GM12878 (cell line): ENCODE measurements at regions not wholly inside any gene's neighbourhood (a gene's known extent, or its start where the extent isn't known, plus 50 kb on each side); places are given as distances from the start of the nearest gene placed in this dataset.

Source experiments
- ATAC-seq: fragments of 200-7000 bp; cut with Tn5 transposase; 3 replicates; pipeline ENCODE4 v1.9.1; 2020; ENCODE audit warnings: mild to moderate bottlenecking, moderate library complexity
- BruUV-seq: library from RNA; stranded (reverse); fragments of 400-500 nt; replicated peaks from 2 replicates; lab custom pipeline; 2021; lab: Mats Ljungman, UMichigan
- CTCF ChIA-PET: fragments of 300-600 bp; sonication (Branson Sonifier 250); formaldehyde crosslinking; extraction: SDS; loops from one replicate; lab custom pipeline; 2021; ENCODE audit warnings: inconsistent platforms; lab: Yijun Ruan, JAX
- POLR2A ChIA-PET: fragments of 350-600 bp; formaldehyde crosslinking; extraction: SDS; loops from one replicate; lab custom pipeline; 2021; ENCODE audit warnings: inconsistent platforms; lab: Charles Lee
- RAD21 ChIA-PET: fragments of 300-600 bp; sonication (Branson Sonifier 250); formaldehyde crosslinking; loops from one replicate; lab custom pipeline; 2023; ENCODE audit warnings: antibody characterized with exemption; ENCODE audit not compliant: unreplicated experiment; lab: Charles Lee
- SMC1A ChIA-PET: fragments of 300-600 bp; sonication (Branson Sonifier 250); formaldehyde crosslinking; loops from one replicate; lab custom pipeline; 2023; ENCODE audit not compliant: unreplicated experiment, uncharacterized antibody; lab: Charles Lee
- DNase-seq: peaks from one replicate; pipeline ENCODE4 v3.0.0-alpha.2; 2011; ENCODE audit warnings: low read depth, low spot score
- FAIRE-seq: peaks from 3 replicates; lab custom pipeline; 2011; peaks lifted over from hg19 to GRCh38; lab: Jason Lieb, UNC
- H2AFZ ChIP-seq: 2 replicates; pipeline ENCODE4 v1.6.0; 2011; ENCODE audit warnings: low read depth, low read length, control low read depth; ENCODE audit not compliant: control insufficient read depth
- H3K27ac ChIP-seq: 2 replicates; pipeline ENCODE4 v1.5.1; 2011; ENCODE audit warnings: control low read depth; ENCODE audit not compliant: control insufficient read depth, insufficient read depth
- H3K27me3 ChIP-seq, 2 experiments: replicated peaks in 1 of 2; 2 replicates each; pipeline versions ENCODE4 v1.6.0 to v1.6.1; 2011; ENCODE audit warnings: low read length in 1 of 2; ENCODE audit not compliant: control insufficient read depth in 2 of 2, insufficient read depth in 2 of 2
- H3K36me3 ChIP-seq, 2 experiments: 2 replicates each; pipeline ENCODE4 v1.5.1; 2011; ENCODE audit warnings: low read length in 1 of 2; ENCODE audit not compliant: control insufficient read depth in 2 of 2, insufficient read depth in 2 of 2
- H3K4me1 ChIP-seq: 2 replicates; pipeline ENCODE4 v1.6.1; 2011; ENCODE audit warnings: mild to moderate bottlenecking, low read length, moderate library complexity, mixed read lengths; ENCODE audit not compliant: control insufficient read depth, insufficient read depth
- H3K4me2 ChIP-seq: 2 replicates; pipeline ENCODE4 v1.6.0; 2011; ENCODE audit warnings: control low read depth; ENCODE audit not compliant: control insufficient read depth, insufficient read depth
- H3K4me3 ChIP-seq: fragments of 200-600 bp; sonication (generic); 2 replicates; pipeline ENCODE4 v1.5.1; 2016
- H3K79me2 ChIP-seq: 2 replicates; pipeline ENCODE4 v1.6.0; 2011; ENCODE audit warnings: low read length; ENCODE audit not compliant: control insufficient read depth, insufficient read depth
- H3K9ac ChIP-seq: 2 replicates; pipeline ENCODE4 v1.8.0; 2011; ENCODE audit warnings: low read length, control low read depth, mixed read lengths; ENCODE audit not compliant: control insufficient read depth, insufficient read depth
- H3K9me3 ChIP-seq: replicated peaks from 3 replicates; pipeline ENCODE4 v1.5.1; 2011; ENCODE audit warnings: mild to moderate bottlenecking, low read length; ENCODE audit not compliant: control insufficient read depth, insufficient read depth
- H4K20me1 ChIP-seq: 2 replicates; pipeline ENCODE4 v1.6.0; 2011; ENCODE audit not compliant: control insufficient read depth, insufficient read depth
- ATF7 ChIP-seq: fragments of 450-650 bp; IDR thresholded peaks from 2 replicates; pipeline ENCODE4 v1.6.1; 2016; ENCODE audit warnings: low read depth, mild to moderate bottlenecking
- CTCF ChIP-seq, 3 experiments: IDR thresholded peaks in 2 of 3; conservative IDR thresholded peaks in 1 of 3; 2 replicates each; pipeline ENCODE4 v1.5.1; 2011; ENCODE audit warnings: low read depth in 3 of 3, low read length in 3 of 3, mild to moderate bottlenecking in 3 of 3, control low read depth in 2 of 3, moderate library complexity in 2 of 3, inconsistent platforms in 1 of 3, mixed read lengths in 1 of 3; ENCODE audit not compliant: control insufficient read depth in 2 of 3, insufficient read depth in 1 of 3; ENCODE audit errors: extremely low read depth in 1 of 3
- GATAD2B ChIP-seq: fragments of 450-650 bp; conservative IDR thresholded peaks from 2 replicates; pipeline ENCODE4 v1.6.1; 2017; ENCODE audit warnings: low read depth, mild to moderate bottlenecking, moderate library complexity
- MYC ChIP-seq: IDR thresholded peaks from 2 replicates; pipeline ENCODE4 v1.6.1; 2011; ENCODE audit warnings: mild to moderate bottlenecking, low read length, moderate library complexity, inconsistent platforms; ENCODE audit not compliant: insufficient read depth, insufficient replicate concordance, insufficient read length, severe bottlenecking
- PBX3 ChIP-seq: IDR thresholded peaks from 2 replicates; pipeline ENCODE4 v1.6.1; 2011; ENCODE audit warnings: mild to moderate bottlenecking, low read depth, low read length, moderate library complexity; ENCODE audit not compliant: insufficient replicate concordance
- PKNOX1 ChIP-seq: fragments of 450-650 bp; IDR thresholded peaks from 2 replicates; pipeline ENCODE4 v1.6.1; 2016; ENCODE audit warnings: mild to moderate bottlenecking
- RAD21 ChIP-seq: IDR thresholded peaks from 2 replicates; pipeline ENCODE4 v1.6.1; 2011; ENCODE audit warnings: mild to moderate bottlenecking, low read depth, low read length, moderate library complexity; ENCODE audit not compliant: insufficient read depth
- SIN3A ChIP-seq: IDR thresholded peaks from 2 replicates; pipeline ENCODE4 v1.6.1; 2012; ENCODE audit warnings: low read depth, low read length, improper control_type of control experiment
- SMC3 ChIP-seq: IDR thresholded peaks from 2 replicates; pipeline ENCODE4 v1.6.1; 2011; ENCODE audit warnings: low read length, improper control_type of control experiment, borderline replicate concordance
- WGBS: methylation state at CpG from one replicate; pipeline ENCODE4 v1.1.6; 2016; ENCODE audit warnings: low lambda C conversion rate; ENCODE audit not compliant: insufficient replicate concordance, insufficient coverage; ENCODE audit errors: missing lambda C conversion rate; 5-methylcytosine and 5-hydroxymethylcytosine counted together
- in situ Hi-C: fragments of 300-500 bp; cut with MboI; formaldehyde crosslinking; loops from 9 replicates; pipeline ENCODE4 v1.14.3; 2018; ENCODE audit warnings: mixed read lengths
- intact Hi-C: fragments of 100-400 bp; cut with micrococcal nuclease; formaldehyde crosslinking; loops from one replicate; pipeline ENCODE4 v1.14.2; 2022; ENCODE audit not compliant: unreplicated experiment

GRCh38 chr7:98755138-98755898 is 114.5 kb downstream of the TMEM130 start:
- intact Hi-C loops, result loop anchor here (2.0 kb wide), 1 partner anchor 85 kb away; no protein-coding TSS in a partner anchor
- H3K9ac ChIP-seq, result no peak overlapping the region
- H3K36me3 ChIP-seq, result no peaks in the 10 kb centered on the region
- no peak overlapping the region for H2AFZ ChIP-seq
- no peak overlapping the region for H3K27ac ChIP-seq
- H3K27me3 ChIP-seq, result no peaks in the 10 kb centered on the region
- BruUV-seq, result no TSS peak
- H4K20me1 ChIP-seq, result no peaks in the 10 kb centered on the region
- no peak overlapping the region for H3K4me3 ChIP-seq
- DNase-seq (no peak), ATAC-seq (peak; percentile 76), FAIRE-seq (no peak)
- peak; percentile 78 for TF ChIP-seq PKNOX1
- peak; percentile 61 for TF ChIP-seq PBX3
- TF ChIP-seq ATF7, result no peak
- no peak for TF ChIP-seq SIN3A
- TF ChIP-seq GATAD2B, result no peak
- TF ChIP-seq MYC, result no peak
- TF ChIP-seq CTCF (IDR thresholded peaks at IDR 0.05 in 2 of 3, conservative IDR thresholded peaks at IDR 0.05 in 1 of 3; ENCODE audit: control insufficient read depth in 2 of 3, extremely low read depth in 1 of 3, insufficient read depth in 1 of 3, low read depth in 3 of 3, low read length in 3 of 3), result peak in 2 of 3 experiments; percentile 17 to 48; a peak in 4 of 6 replicates
- TF ChIP-seq SMC3, result peak; percentile 51
- peak; percentile 65 for TF ChIP-seq RAD21
- no peak overlapping the region for H3K4me2 ChIP-seq
- SMC1A ChIA-PET, result no interaction called here
- WGBS, result 9% methylated on average over 5 of the region's 10 CpGs
- CTCF ChIA-PET, result interaction anchor here (0.5 to 0.7 kb wide), 2 partner anchors 42 to 87 kb away, joined by 3 read pairs; no protein-coding TSS in a partner anchor
- in situ Hi-C loops, result no loop called here
- POLR2A ChIA-PET, result no interaction called here
- no peaks in the 10 kb centered on the region for H3K79me2 ChIP-seq
- no peaks in the 10 kb centered on the region for H3K4me1 ChIP-seq
- no peaks in the 10 kb centered on the region; the same call in 2 of the 3 replicates for H3K9me3 ChIP-seq
- RAD21 ChIA-PET, result no interaction called here
